CD14-positive monocyte (primary cell): ENCODE measurements at regions not wholly inside any gene's neighbourhood (a gene's known extent, or its start where the extent isn't known, plus 50 kb on each side); places are given as distances from the start of the nearest gene placed in this dataset.
A peak's percentile ranks its signal among the peaks of the same experiment; 100 is the strongest.

Experiments
- DNase-seq, 3 donors: peaks; one replicate each; pipeline ENCODE4 v3.0.0-alpha.2; 2011 to 2022
- H2AFZ ChIP-seq: 2 replicates; pipeline ENCODE4 v1.6.0; 2012; ENCODE audit warnings: mild to moderate bottlenecking, low read depth, low read length, inconsistent platforms; ENCODE audit not compliant: insufficient read depth, poor library complexity, severe bottlenecking
- H3K27ac ChIP-seq, 2 donors: 1 replicate in 1 of 2; 2 replicates in 1 of 2; pipeline ENCODE4 v1.5.1; 2012 to 2013; ENCODE audit warnings: low read length in 2 of 2, control low read depth in 1 of 2, inconsistent platforms in 1 of 2, low read depth in 1 of 2, mild to moderate bottlenecking in 1 of 2
- H3K27me3 ChIP-seq, 2 donors: one replicate each; pipeline versions ENCODE4 v1.6.0 to v1.6.1; 2011 to 2013; ENCODE audit warnings: low read length in 2 of 2; ENCODE audit not compliant: control insufficient read depth in 2 of 2, insufficient read depth in 2 of 2
- H3K36me3 ChIP-seq, 2 donors: replicated peaks in 1 of 2; 1 replicate in 1 of 2; 2 replicates in 1 of 2; pipeline versions ENCODE4 v1.5.1 to v1.6.1; 2012 to 2013; ENCODE audit warnings: low read length in 2 of 2, control low read depth in 1 of 2, inconsistent platforms in 1 of 2, mild to moderate bottlenecking in 1 of 2; ENCODE audit not compliant: insufficient read depth in 2 of 2, control insufficient read depth in 1 of 2
- H3K4me1 ChIP-seq, 2 donors: 1 replicate in 1 of 2; 2 replicates in 1 of 2; pipeline versions ENCODE4 v1.5.1 to v1.6.1; 2012 to 2013; ENCODE audit warnings: low read length in 2 of 2, control low read depth in 1 of 2, inconsistent platforms in 1 of 2, mild to moderate bottlenecking in 1 of 2, moderate library complexity in 1 of 2; ENCODE audit not compliant: insufficient read depth in 2 of 2, control insufficient read depth in 1 of 2
- H3K4me2 ChIP-seq: replicated peaks from 2 replicates; pipeline ENCODE3; 2012; ENCODE audit warnings: low read length, moderate library complexity, mild to moderate bottlenecking; ENCODE audit not compliant: poor library complexity, severe bottlenecking; ENCODE audit errors: extremely low read depth
- H3K4me3 ChIP-seq, 3 experiments: fragments of 200-600 bp in 1 of 3; sonication (generic) in 1 of 3; replicated peaks in 1 of 3; 1 replicate in 2 of 3; 2 replicates in 1 of 3; pipeline ENCODE4 v1.5.1; 2011 to 2013; ENCODE audit warnings: low read length in 3 of 3, mild to moderate bottlenecking in 3 of 3, control low read depth in 2 of 3, low read depth in 2 of 3, inconsistent platforms in 1 of 3, moderate library complexity in 1 of 3
- H3K79me2 ChIP-seq: 2 replicates; pipeline ENCODE4 v1.6.0; 2012; ENCODE audit warnings: mild to moderate bottlenecking, control low read depth, inconsistent platforms, low read length, moderate library complexity; ENCODE audit not compliant: insufficient read depth
- H3K9ac ChIP-seq: 2 replicates; pipeline ENCODE4 v1.6.0; 2017; ENCODE audit warnings: low read length, mild to moderate bottlenecking; ENCODE audit not compliant: insufficient read depth, poor library complexity, severe bottlenecking
- H3K9me3 ChIP-seq, 2 donors: replicated peaks in 1 of 2; 1 replicate in 1 of 2; 2 replicates in 1 of 2; pipeline versions ENCODE4 v1.5.1 to v1.6.1; 2012 to 2013; ENCODE audit warnings: low read length in 2 of 2, control low read depth in 1 of 2; ENCODE audit not compliant: control insufficient read depth in 1 of 2, insufficient read depth in 1 of 2
- H4K20me1 ChIP-seq: 2 replicates; pipeline ENCODE4 v1.6.0; 2012; ENCODE audit warnings: mild to moderate bottlenecking, low read length, control low read depth, moderate library complexity; ENCODE audit not compliant: insufficient read depth
- H3K27ac Mint-ChIP-seq, 7 donors: one replicate each; pipeline ENCODE4 v1.8.0; 2020; ENCODE audit warnings: mild to moderate bottlenecking in 7 of 7, mixed read lengths in 7 of 7, moderate library complexity in 6 of 7, inconsistent platforms in 2 of 7
- H3K27me3 Mint-ChIP-seq, 3 donors: one replicate each; pipeline ENCODE4 v1.8.0; 2021 to 2022; ENCODE audit warnings: low read depth in 3 of 3, mild to moderate bottlenecking in 3 of 3, mixed read lengths in 3 of 3, moderate library complexity in 3 of 3, inconsistent platforms in 1 of 3
- H3K36me3 Mint-ChIP-seq, 2 donors: one replicate each; pipeline ENCODE4 v1.8.0; 2020; ENCODE audit warnings: mixed read lengths in 2 of 2, inconsistent platforms in 1 of 2, mild to moderate bottlenecking in 1 of 2
- H3K4me1 Mint-ChIP-seq: one replicate; pipeline ENCODE4 v1.8.0; 2020; ENCODE audit warnings: mild to moderate bottlenecking, mixed read lengths
- H3K4me3 Mint-ChIP-seq, 2 donors: one replicate each; pipeline ENCODE4 v1.8.0; 2020; ENCODE audit warnings: mild to moderate bottlenecking in 2 of 2, mixed read lengths in 2 of 2, moderate library complexity in 1 of 2
- H3K9me3 Mint-ChIP-seq, 7 donors: one replicate each; pipeline ENCODE4 v1.8.0; 2020 to 2022; ENCODE audit warnings: mixed read lengths in 7 of 7, mild to moderate bottlenecking in 6 of 7, moderate library complexity in 6 of 7, inconsistent platforms in 2 of 7
- CTCF ChIP-seq: fragments of 200-600 bp; IDR thresholded peaks from one replicate; pipeline ENCODE4 v1.8.0; 2022; ENCODE audit warnings: antibody characterized with exemption, mild to moderate bottlenecking
- WGBS: methylation state at CpG from one replicate; pipeline ENCODE4 v1.1.5; 2013; ENCODE audit warnings: missing lambda C conversion rate; ENCODE audit not compliant: insufficient coverage; 5-methylcytosine and 5-hydroxymethylcytosine counted together
- intact Hi-C, 2 donors: fragments of 100-400 bp; cut with micrococcal nuclease; formaldehyde crosslinking; loops; one replicate each; pipeline versions ENCODE4 v1.15.0 to v1.15.1; 2023

- H3K27me3 ChIP-seq: no peaks in the 10 kb centered on the region
- WGBS: 62% methylated on average over 7 of the region's 7 CpGs
- H3K27ac Mint-ChIP-seq: no peak overlapping the region
These were observed 331.5 kb upstream of the AJAP1 start for GRCh38 chr1:4322881-4323280.

GRCh38 chr1:4323309-4323708 lies 331.1 kb upstream of the AJAP1 start:
- Histone ChIP-seq H3K9me3 (peaks cover 0 to 6% of the 10 kb centered on the region in 2 donors), H3K79me2 (no peaks in the 10 kb centered on the region), H3K27me3 (no peaks in the 10 kb centered on the region), H3K36me3 (no peaks in the 10 kb centered on the region), H3K4me3 (no peak overlapping the region), H3K4me2 (no peak overlapping the region), H4K20me1 (no peaks in the 10 kb centered on the region), H2AFZ (no peak overlapping the region), H3K4me1 (no peaks in the 10 kb centered on the region), H3K27ac (no peak overlapping the region), H3K9ac (no peak overlapping the region)
- DNase-seq: no peak
- intact Hi-C loops: no loop called here
- Mint-ChIP-seq H3K36me3 (no peaks in the 10 kb centered on the region), H3K27ac (no peak overlapping the region), H3K9me3 (peaks cover 4 to 18% (median 12%) of the 10 kb centered on the region in 7 donors), H3K4me3 (no peak overlapping the region), H3K27me3 (peaks cover 0 to 3% (median 1%) of the 10 kb centered on the region in 3 donors), H3K4me1 (no peaks in the 10 kb centered on the region)
- 100% methylated on average over 2 of the region's 4 CpGs for WGBS
- no peak for TF ChIP-seq CTCF

More at GRCh38 chr1:4322881-4323280, 331.5 kb upstream of the AJAP1 start:
- DNase-seq: no peak
- no peak overlapping the region for H3K9ac ChIP-seq
- H3K4me3 ChIP-seq: no peak overlapping the region
- H3K36me3 Mint-ChIP-seq: no peaks in the 10 kb centered on the region
- peak overlapping the region in 1 of 2 donors; percentile 4 for H3K4me3 Mint-ChIP-seq
- TF ChIP-seq CTCF: no peak
- H3K36me3 ChIP-seq: no peaks in the 10 kb centered on the region
- no peaks in the 10 kb centered on the region for H3K4me1 Mint-ChIP-seq
- no peak overlapping the region for H2AFZ ChIP-seq
- H3K4me1 ChIP-seq: no peaks in the 10 kb centered on the region
- H3K4me2 ChIP-seq: no peak overlapping the region
- H3K27ac ChIP-seq: no peak overlapping the region
- no peaks in the 10 kb centered on the region for H3K79me2 ChIP-seq
- no peaks in the 10 kb centered on the region for H4K20me1 ChIP-seq
- peaks cover 0 to 8% of the 10 kb centered on the region in 2 donors for H3K9me3 ChIP-seq
- peaks cover 4 to 15% (median 12%) of the 10 kb centered on the region in 7 donors for H3K9me3 Mint-ChIP-seq
- peaks cover 0 to 3% (median 1%) of the 10 kb centered on the region in 3 donors for H3K27me3 Mint-ChIP-seq
- intact Hi-C loops: no loop called here
